T-helper 2 cell treated with Interferon-gamma antibody and Interleukin-4, amounts not matched to agents 5 μg/mL and 100 μg/mL, for 36 hours (primary cell): ENCODE measurements at regions not wholly inside any gene's neighbourhood (a gene's known extent, or its start where the extent isn't known, plus 50 kb on each side); places are given as distances from the start of the nearest gene placed in this dataset.
"Not testable (repeated sequence)": the region's sequence is repeated elsewhere in the genome, so short reads cannot be mapped to it uniquely, and the experiment has no call there.

ENCODE experiments used
- DNase-seq: peaks from one replicate; pipeline ENCODE4 v3.0.0; 2021; ENCODE audit warnings: low spot score
- H3K27ac Mint-ChIP-seq: one replicate; pipeline ENCODE4 v1.8.0; 2021; ENCODE audit warnings: mild to moderate bottlenecking, mixed read lengths
- H3K27me3 Mint-ChIP-seq: one replicate; pipeline ENCODE4 v1.8.0; 2021; ENCODE audit warnings: low read depth, mixed read lengths
- H3K36me3 Mint-ChIP-seq: one replicate; pipeline ENCODE4 v1.8.0; 2021; ENCODE audit warnings: low read depth, mixed read lengths
- H3K4me1 Mint-ChIP-seq: one replicate; pipeline ENCODE4 v1.8.0; 2021; ENCODE audit warnings: low read depth, mixed read lengths
- H3K4me3 Mint-ChIP-seq: one replicate; pipeline ENCODE4 v1.8.0; 2022; ENCODE audit warnings: mild to moderate bottlenecking, moderate library complexity, mixed read lengths
- H3K9me3 Mint-ChIP-seq: one replicate; pipeline ENCODE4 v1.8.0; 2021; ENCODE audit warnings: mixed read lengths

- Mint-ChIP-seq H3K4me1 (no peaks in the 10 kb centered on the region), H3K27me3 (no peaks in the 10 kb centered on the region), H3K4me3 (no peak overlapping the region), H3K27ac (no peak overlapping the region), H3K36me3 (no peaks in the 10 kb centered on the region), H3K9me3 (no peaks in the 10 kb centered on the region)
- DNase-seq = no peak
These were observed 256.6 kb upstream of the SMIM30 start for GRCh38 chr7:113374955-113375354.

- no peaks in the 10 kb centered on the region for H3K36me3 Mint-ChIP-seq
- no peak for DNase-seq
- H3K27me3 Mint-ChIP-seq = no peaks in the 10 kb centered on the region
- no peaks in the 10 kb centered on the region for H3K9me3 Mint-ChIP-seq
- H3K4me1 Mint-ChIP-seq = no peaks in the 10 kb centered on the region
- no peak overlapping the region for H3K27ac Mint-ChIP-seq
- H3K4me3 Mint-ChIP-seq = no peak overlapping the region
These were observed 255.5 kb upstream of the SMIM30 start for GRCh38 chr7:113373863-113374262.

- H3K4me3 Mint-ChIP-seq = no peak overlapping the region
- H3K9me3 Mint-ChIP-seq = no peaks in the 10 kb centered on the region
- no peaks in the 10 kb centered on the region for H3K27me3 Mint-ChIP-seq
- no peak overlapping the region for H3K27ac Mint-ChIP-seq
- no peak for DNase-seq
- H3K4me1 Mint-ChIP-seq = no peaks in the 10 kb centered on the region
- no peaks in the 10 kb centered on the region for H3K36me3 Mint-ChIP-seq
These were observed 253.2 kb upstream of the SMIM30 start for GRCh38 chr7:113371416-113372043.

GRCh38 chr7:113370910-113371309 lies 252.6 kb upstream of the SMIM30 start:
- Mint-ChIP-seq H3K4me3 (no peak overlapping the region), H3K36me3 (no peaks in the 10 kb centered on the region), H3K9me3 (no peaks in the 10 kb centered on the region), H3K27ac (no peak overlapping the region), H3K27me3 (no peaks in the 10 kb centered on the region), H3K4me1 (no peaks in the 10 kb centered on the region)
- no peak for DNase-seq

GRCh38 chr7:113368256-113368655 lies 249.9 kb upstream of the SMIM30 start:
- no peak overlapping the region for H3K4me3 Mint-ChIP-seq
- H3K27me3 Mint-ChIP-seq = no peaks in the 10 kb centered on the region
- no peaks in the 10 kb centered on the region for H3K4me1 Mint-ChIP-seq
- H3K9me3 Mint-ChIP-seq = no peaks in the 10 kb centered on the region
- H3K27ac Mint-ChIP-seq = no peak overlapping the region
- no peak for DNase-seq
- H3K36me3 Mint-ChIP-seq = no peaks in the 10 kb centered on the region

- Mint-ChIP-seq H3K9me3 (no peaks in the 10 kb centered on the region), H3K4me3 (no peak overlapping the region), H3K36me3 (no peaks in the 10 kb centered on the region), H3K4me1 (no peaks in the 10 kb centered on the region), H3K27me3 (no peaks in the 10 kb centered on the region), H3K27ac (no peak overlapping the region)
- DNase-seq = no peak
These were observed 248.8 kb upstream of the SMIM30 start for GRCh38 chr7:113367041-113367586.

- no peaks in the 10 kb centered on the region for H3K36me3 Mint-ChIP-seq
- no peak overlapping the region for H3K4me3 Mint-ChIP-seq
- no peak overlapping the region for H3K27ac Mint-ChIP-seq
- H3K4me1 Mint-ChIP-seq = no peaks in the 10 kb centered on the region
- DNase-seq = no peak
- no peaks in the 10 kb centered on the region for H3K9me3 Mint-ChIP-seq
- no peaks in the 10 kb centered on the region for H3K27me3 Mint-ChIP-seq
These were observed 247.8 kb upstream of the SMIM30 start for GRCh38 chr7:113366122-113366521.

- Mint-ChIP-seq H3K36me3 (no peaks in the 10 kb centered on the region), H3K4me1 (no peaks in the 10 kb centered on the region), H3K27me3 (no peaks in the 10 kb centered on the region), H3K4me3 (no peak overlapping the region), H3K27ac (no peak overlapping the region), H3K9me3 (no peaks in the 10 kb centered on the region)
- no peak for DNase-seq
These were observed 231.0 kb upstream of the SMIM30 start for GRCh38 chr7:113349339-113349738.

GRCh38 chr7:113339661-113340060 lies 221.3 kb upstream of the SMIM30 start:
- no peaks in the 10 kb centered on the region for H3K9me3 Mint-ChIP-seq
- H3K4me3 Mint-ChIP-seq = no peak overlapping the region
- H3K4me1 Mint-ChIP-seq = no peaks in the 10 kb centered on the region
- H3K27ac Mint-ChIP-seq = no peak overlapping the region
- no peak for DNase-seq
- H3K36me3 Mint-ChIP-seq = no peaks in the 10 kb centered on the region
- H3K27me3 Mint-ChIP-seq = no peaks in the 10 kb centered on the region

- Mint-ChIP-seq H3K36me3 (no peaks in the 10 kb centered on the region), H3K4me1 (no peaks in the 10 kb centered on the region), H3K27me3 (no peaks in the 10 kb centered on the region), H3K9me3 (no peaks in the 10 kb centered on the region), H3K4me3 (no peak overlapping the region), H3K27ac (no peak overlapping the region)
- DNase-seq = no peak
These were observed 219.8 kb upstream of the SMIM30 start for GRCh38 chr7:113338071-113338696.

GRCh38 chr7:113336838-113337237 lies 218.5 kb upstream of the SMIM30 start:
- DNase-seq, H3K9me3 Mint-ChIP-seq, H3K4me3 Mint-ChIP-seq, H3K4me1 Mint-ChIP-seq, H3K36me3 Mint-ChIP-seq, H3K27me3 Mint-ChIP-seq, H3K27ac Mint-ChIP-seq: not testable (repeated sequence)

- Mint-ChIP-seq H3K36me3 (no peaks in the 10 kb centered on the region), H3K9me3 (no peaks in the 10 kb centered on the region), H3K4me1 (no peaks in the 10 kb centered on the region), H3K4me3 (no peak overlapping the region), H3K27ac (no peak overlapping the region), H3K27me3 (no peaks in the 10 kb centered on the region)
- DNase-seq = no peak
These were observed 213.0 kb upstream of the SMIM30 start for GRCh38 chr7:113331155-113331898.

GRCh38 chr7:113321201-113321600 lies 202.8 kb upstream of the SMIM30 start:
- Mint-ChIP-seq H3K36me3 (no peaks in the 10 kb centered on the region), H3K27ac (no peak overlapping the region), H3K27me3 (no peaks in the 10 kb centered on the region), H3K4me3 (no peak overlapping the region), H3K9me3 (no peaks in the 10 kb centered on the region), H3K4me1 (no peaks in the 10 kb centered on the region)
- no peak for DNase-seq

GRCh38 chr7:113320419-113320818 lies 202.1 kb upstream of the SMIM30 start:
- H3K4me3 Mint-ChIP-seq = no peak overlapping the region
- no peak for DNase-seq
- H3K9me3 Mint-ChIP-seq = no peaks in the 10 kb centered on the region
- H3K27me3 Mint-ChIP-seq = no peaks in the 10 kb centered on the region
- H3K36me3 Mint-ChIP-seq = no peaks in the 10 kb centered on the region
- H3K27ac Mint-ChIP-seq = no peak overlapping the region
- H3K4me1 Mint-ChIP-seq = no peaks in the 10 kb centered on the region
